ENCODE measurements at regions not wholly inside any gene's neighbourhood (a gene's known extent, or its start where the extent isn't known, plus 50 kb on each side); places are given as distances from the start of the nearest gene placed in this dataset.

- TF ChIP-seq CTCF (optimal IDR thresholded peaks at IDR 0.05 in 1 of 3, IDR thresholded peaks at IDR 0.05 in 1 of 3, conservative IDR thresholded peaks at IDR 0.05 in 1 of 3; ENCODE audit: extremely low read depth in 1 of 3, insufficient read depth in 2 of 3, low read length in 3 of 3) (no peak), EZH2 (IDR thresholded peaks at IDR 0.05; ENCODE audit: low read length) (no peak)
Observed at GRCh38 chr6:156423829-156424228, 353.3 kb upstream of the ARID1B start.

Data from keratinocyte (primary cell).